HCT116 (cell line): ENCODE measurements at regions not wholly inside any gene's neighbourhood (a gene's known extent, or its start where the extent isn't known, plus 50 kb on each side); places are given as distances from the start of the nearest gene placed in this dataset.
"Not testable (repeated sequence)": the region's sequence is repeated elsewhere in the genome, so short reads cannot be mapped to it uniquely, and the experiment has no call there.

Experiments
- ATAC-seq: fragments of 200-7000 bp; cut with Tn5 transposase; 2 replicates; pipeline ENCODE4 v1.9.1; 2020; ENCODE audit warnings: mild to moderate bottlenecking, moderate library complexity
- BruUV-seq: library from RNA; stranded (reverse); fragments of 400-500 nt; replicated peaks from 2 replicates; lab custom pipeline; 2021; lab: Mats Ljungman, UMichigan
- CTCF ChIA-PET: fragments of 300-600 bp; sonication (Branson Sonifier 250); formaldehyde crosslinking; loops from one replicate; lab custom pipeline; 2021; ENCODE audit warnings: antibody characterized with exemption; lab: Charles Lee
- POLR2A ChIA-PET: fragments of 300-600, 350-600 bp; sonication (Branson Sonifier 250); formaldehyde crosslinking; loops from one replicate; lab custom pipeline; 2021; ENCODE audit warnings: antibody characterized with exemption; lab: Charles Lee
- RAD21 ChIA-PET, 2 experiments: fragments of 300-600 bp; sonication (Branson Sonifier 250); formaldehyde crosslinking; loops; one replicate each; lab custom pipeline; 2023; ENCODE audit warnings: low total read pairs in 2 of 2; ENCODE audit not compliant: uncharacterized antibody in 2 of 2, unreplicated experiment in 2 of 2, low non-redundant PET in 1 of 2; lab: Charles Lee
- DNase-seq: peaks from one replicate; pipeline ENCODE4 v3.0.0-alpha.2; 2010; ENCODE audit warnings: low read depth, low spot score
- H2AFZ ChIP-seq: fragments of 200-600 bp; shearing (Covaris generic), sonication (generic); 2 replicates; pipeline ENCODE4 v1.6.1; 2017; ENCODE audit warnings: low read depth, mixed run types, mixed read lengths, antibody characterized with exemption, low read length; ENCODE audit not compliant: poor library complexity, severe bottlenecking
- H3K27ac ChIP-seq: 2 replicates; pipeline ENCODE4 v1.5.1; 2012; ENCODE audit warnings: low read depth, low read length
- H3K27me3 ChIP-seq: fragments of 200-600 bp; sonication (generic); 2 replicates; pipeline ENCODE4 v1.6.1; 2016; ENCODE audit warnings: mixed run types, low read length, mixed read lengths; ENCODE audit not compliant: insufficient read depth
- H3K36me3 ChIP-seq, 2 experiments: fragments of 200-500 bp in 1 of 2; fragments of 200-600 bp in 1 of 2; sonication (Bioruptor generic) in 1 of 2; sonication (generic) in 1 of 2; 2 replicates each; pipeline versions ENCODE4 v1.5.1 to v1.6.1; 2014 to 2016; ENCODE audit warnings: low read length in 2 of 2, inconsistent platforms in 1 of 2, mixed read lengths in 1 of 2, mixed run types in 1 of 2; ENCODE audit not compliant: insufficient read depth in 2 of 2, control insufficient read depth in 1 of 2
- H3K4me1 ChIP-seq, 2 experiments: fragments of 200-600 bp in 1 of 2; sonication (generic) in 1 of 2; 2 replicates each; pipeline versions ENCODE4 v1.5.1 to v1.6.1; 2012 to 2017; ENCODE audit warnings: low read length in 2 of 2, inconsistent platforms in 1 of 2, mild to moderate bottlenecking in 1 of 2, mixed read lengths in 1 of 2, mixed run types in 1 of 2, moderate library complexity in 1 of 2; ENCODE audit not compliant: insufficient read depth in 2 of 2, control insufficient read depth in 1 of 2
- H3K4me2 ChIP-seq: fragments of 200-600 bp; sonication (generic); 2 replicates; pipeline ENCODE4 v1.6.1; 2017; ENCODE audit warnings: mixed run types, low read length, mixed read lengths
- H3K4me3 ChIP-seq, 2 experiments: fragments of 200-600 bp in 1 of 2; sonication (generic) in 1 of 2; replicated peaks in 1 of 2; 2 replicates each; pipeline ENCODE4 v1.5.1; 2011 to 2016; ENCODE audit warnings: low read length in 2 of 2, control low read depth in 1 of 2, low read depth in 1 of 2, mild to moderate bottlenecking in 1 of 2, mixed read lengths in 1 of 2, mixed run types in 1 of 2
- H3K79me2 ChIP-seq: fragments of 200-600 bp; sonication (generic); 2 replicates; pipeline ENCODE4 v1.6.1; 2017; ENCODE audit warnings: mild to moderate bottlenecking, mixed run types, low read length, moderate library complexity, mixed read lengths; ENCODE audit not compliant: insufficient read depth
- H3K9ac ChIP-seq: fragments of 200-600 bp; sonication (generic); 2 replicates; pipeline ENCODE4 v1.6.1; 2016; ENCODE audit warnings: low read length, mixed read lengths
- H3K9me2 ChIP-seq: fragments of 200-600 bp; sonication (generic), shearing (Covaris generic); 2 replicates; pipeline ENCODE4 v1.6.1; 2017; ENCODE audit warnings: mixed run types, mild to moderate bottlenecking, moderate library complexity; ENCODE audit not compliant: insufficient read depth
- H3K9me3 ChIP-seq, 2 experiments: fragments of 200-500 bp in 1 of 2; fragments of 200-600 bp in 1 of 2; sonication (Bioruptor generic) in 1 of 2; sonication (generic) in 1 of 2; 2 replicates each; pipeline ENCODE4 v1.6.1; 2014 to 2017; ENCODE audit warnings: low read length in 2 of 2, mixed read lengths in 2 of 2, inconsistent platforms in 1 of 2, low read depth in 1 of 2, mild to moderate bottlenecking in 1 of 2, mixed run types in 1 of 2, moderate library complexity in 1 of 2; ENCODE audit not compliant: control insufficient read depth in 1 of 2, insufficient read depth in 1 of 2
- H4K20me1 ChIP-seq: fragments of 200-600 bp; sonication (generic), shearing (Covaris generic); 2 replicates; pipeline ENCODE4 v1.6.1; 2017; ENCODE audit warnings: mixed run types, mild to moderate bottlenecking, moderate library complexity; ENCODE audit not compliant: insufficient read depth
- CEBPB ChIP-seq: IDR thresholded peaks from 2 replicates; pipeline ENCODE4 v1.6.1; 2012; ENCODE audit warnings: low read depth
- CTCF ChIP-seq, 3 experiments: fragments of 200-600 bp in 1 of 3; sonication (generic) in 1 of 3; IDR thresholded peaks in 2 of 3; conservative IDR thresholded peaks in 1 of 3; 2 replicates each; pipeline ENCODE4 v1.5.1; 2012 to 2017; ENCODE audit warnings: low read depth in 2 of 3, low read length in 2 of 3, antibody characterized with exemption in 1 of 3, borderline replicate concordance in 1 of 3, control low read depth in 1 of 3, mild to moderate bottlenecking in 1 of 3, mixed read lengths in 1 of 3, mixed run types in 1 of 3, moderate library complexity in 1 of 3; ENCODE audit not compliant: insufficient read depth in 1 of 3
- EZH2 ChIP-seq: fragments of 200-600 bp; sonication (generic); IDR thresholded peaks from 2 replicates; pipeline ENCODE4 v1.6.1; 2017; ENCODE audit warnings: antibody characterized with exemption, mixed run types
- EZH2phosphoT487 ChIP-seq: fragments of 200-600 bp; IDR thresholded peaks from 2 replicates; pipeline ENCODE4 v1.6.1; 2018; ENCODE audit warnings: antibody characterized with exemption, borderline replicate concordance
- FOSL1 ChIP-seq: IDR thresholded peaks from 2 replicates; pipeline ENCODE4 v1.6.1; 2012; ENCODE audit warnings: low read depth
- JUND ChIP-seq: IDR thresholded peaks from 2 replicates; pipeline ENCODE4 v1.6.1; 2012
- MAX ChIP-seq: IDR thresholded peaks from 2 replicates; pipeline ENCODE4 v1.6.1; 2012
- POLR2A ChIP-seq: IDR thresholded peaks from 2 replicates; pipeline ENCODE4 v1.7.0; 2011; ENCODE audit warnings: borderline replicate concordance; ENCODE audit not compliant: insufficient read depth, insufficient read length; ENCODE audit errors: extremely low read depth
- POLR2AphosphoS5 ChIP-seq: IDR thresholded peaks from 2 replicates; pipeline ENCODE4 v1.6.1; 2011; ENCODE audit warnings: mild to moderate bottlenecking, low read depth, low read length, moderate library complexity
- RAD21 ChIP-seq: IDR thresholded peaks from 2 replicates; pipeline ENCODE4 v1.6.1; 2012; ENCODE audit warnings: low read depth, mild to moderate bottlenecking
- REST ChIP-seq: IDR thresholded peaks from 2 replicates; pipeline ENCODE4 v1.6.1; 2012; ENCODE audit warnings: low read depth
- SRF ChIP-seq: IDR thresholded peaks from 2 replicates; pipeline ENCODE4 v1.6.1; 2012; ENCODE audit warnings: low read depth
- YY1 ChIP-seq: IDR thresholded peaks from 2 replicates; pipeline ENCODE4 v1.6.1; 2011; ENCODE audit warnings: low read length, low read depth, moderate library complexity, mild to moderate bottlenecking; ENCODE audit not compliant: insufficient replicate concordance; ENCODE audit errors: extremely low read depth
- ZFX ChIP-seq: fragments of 450-650 bp; IDR thresholded peaks from 2 replicates; pipeline ENCODE4 v1.6.1; 2017
- ZNF274 ChIP-seq: fragments of 200-500 bp; sonication (Bioruptor generic); IDR thresholded peaks from 2 replicates; pipeline ENCODE4 v1.6.1; 2014; ENCODE audit warnings: mild to moderate bottlenecking, low read depth, low read length, inconsistent platforms
- intact Hi-C: fragments of 100-400 bp; cut with micrococcal nuclease; formaldehyde crosslinking; loops from 2 replicates; pipeline ENCODE4 v1.10.0; 2022

- no peaks in the 10 kb centered on the region for H3K36me3 ChIP-seq
- intact Hi-C loops, result no loop called here
- H3K4me2 ChIP-seq, result no peak overlapping the region
- no peak overlapping the region for H2AFZ ChIP-seq
- H3K27me3 ChIP-seq, result peaks cover 29% of the 10 kb centered on the region
- peaks cover 0 to 4% of the 10 kb centered on the region in 2 experiments; a peak in 1 of 4 replicates for H3K4me1 ChIP-seq
- H4K20me1 ChIP-seq, result no peaks in the 10 kb centered on the region
- H3K9me3 ChIP-seq, result no peaks in the 10 kb centered on the region
- H3K9me2 ChIP-seq, result no peaks in the 10 kb centered on the region
- POLR2A ChIA-PET, result no interaction called here
- TF ChIP-seq FOSL1 (no peak), EZH2 (no peak), ZFX (no peak), REST (no peak), EZH2phosphoT487 (no peak), POLR2A (no peak), SRF (no peak), MAX (no peak), CTCF (IDR thresholded peaks at IDR 0.05 in 2 of 3, conservative IDR thresholded peaks at IDR 0.05 in 1 of 3; ENCODE audit: borderline replicate concordance in 1 of 3, insufficient read depth in 1 of 3, low read depth in 2 of 3, low read length in 2 of 3) (no peak), CEBPB (no peak), YY1 (no peak), RAD21 (no peak), ZNF274 (no peak), POLR2AphosphoS5 (no peak), JUND (no peak)
- RAD21 ChIA-PET, result no interaction called here
- H3K79me2 ChIP-seq, result no peaks in the 10 kb centered on the region
- H3K9ac ChIP-seq, result no peak overlapping the region
- ATAC-seq (no peak), DNase-seq (no peak)
- BruUV-seq, result no TSS peak
- CTCF ChIA-PET, result no interaction called here
- no peak overlapping the region for H3K27ac ChIP-seq
- no peak overlapping the region for H3K4me3 ChIP-seq
Measured at GRCh38 chr3:59234884-59235633, 185.2 kb upstream of the CFAP20DC start.

- H3K79me2 ChIP-seq, H3K36me3 ChIP-seq, H4K20me1 ChIP-seq, DNase-seq, BruUV-seq, H3K27ac ChIP-seq, H3K27me3 ChIP-seq, H3K4me1 ChIP-seq, H3K4me3 ChIP-seq, CTCF ChIA-PET, H3K9ac ChIP-seq, H3K9me2 ChIP-seq, intact Hi-C loops, RAD21 ChIA-PET, H3K4me2 ChIP-seq, ATAC-seq, H3K9me3 ChIP-seq, H2AFZ ChIP-seq, POLR2A ChIA-PET: not testable (repeated sequence)
Measured at GRCh38 chr3:59230379-59230778, 180.6 kb upstream of the CFAP20DC start.
